Neuronal stem cell (in vitro differentiated cells): ENCODE measurements at regions not wholly inside any gene's neighbourhood (a gene's known extent, or its start where the extent isn't known, plus 50 kb on each side); places are given as distances from the start of the nearest gene placed in this dataset.
"Not testable (repeated sequence)": the region's sequence is repeated elsewhere in the genome, so short reads cannot be mapped to it uniquely, and the experiment has no call there.

Experiments used
- DNase-seq: peaks from one replicate; pipeline ENCODE4 v3.0.0-alpha.2; 2013; ENCODE audit warnings: low spot score
- H2AFZ ChIP-seq: one replicate; pipeline ENCODE4 v1.6.1; 2013; ENCODE audit warnings: mild to moderate bottlenecking, low read length, inconsistent platforms
- H2AK5ac ChIP-seq: 2 replicates; pipeline ENCODE4 v1.6.1; 2013; ENCODE audit warnings: low read depth, mild to moderate bottlenecking, inconsistent platforms, low read length, moderate library complexity, mixed read lengths
- H2BK120ac ChIP-seq: 2 replicates; pipeline ENCODE4 v1.6.1; 2013; ENCODE audit warnings: low read depth, mild to moderate bottlenecking, inconsistent platforms, low read length, moderate library complexity, mixed read lengths
- H2BK12ac ChIP-seq: one replicate; pipeline ENCODE4 v1.6.1; 2013; ENCODE audit warnings: low read length, inconsistent platforms
- H2BK15ac ChIP-seq: 2 replicates; pipeline ENCODE4 v1.6.1; 2013; ENCODE audit warnings: mild to moderate bottlenecking, low read length, inconsistent platforms, mixed read lengths
- H2BK5ac ChIP-seq: one replicate; pipeline ENCODE4 v1.6.1; 2013; ENCODE audit warnings: inconsistent platforms, mild to moderate bottlenecking, low read length, moderate library complexity
- H3K14ac ChIP-seq: one replicate; pipeline ENCODE4 v1.6.1; 2013; ENCODE audit warnings: low read length, inconsistent platforms
- H3K18ac ChIP-seq: 2 replicates; pipeline ENCODE4 v1.6.1; 2013; ENCODE audit warnings: low read length, inconsistent platforms
- H3K23ac ChIP-seq: 2 replicates; pipeline ENCODE4 v1.6.1; 2013; ENCODE audit warnings: low read depth, mild to moderate bottlenecking, mixed read lengths, low read length, inconsistent platforms; ENCODE audit not compliant: poor library complexity
- H3K27ac ChIP-seq: replicated peaks from 3 replicates; pipeline ENCODE4 v1.5.1; 2013; ENCODE audit warnings: low read length, inconsistent platforms
- H3K27me3 ChIP-seq, 3 experiments: 2 replicates each; pipeline ENCODE4 v1.6.1; 2013; ENCODE audit warnings: low read length in 3 of 3, mild to moderate bottlenecking in 2 of 3, inconsistent platforms in 1 of 3, low read depth in 1 of 3, mixed read lengths in 1 of 3, moderate library complexity in 1 of 3; ENCODE audit not compliant: control insufficient read depth in 3 of 3, insufficient read depth in 3 of 3
- H3K36me3 ChIP-seq, 2 donors: replicated peaks in 1 of 2; 2 replicates each; pipeline ENCODE4 v1.6.1; 2013; ENCODE audit warnings: low read length in 2 of 2; ENCODE audit not compliant: control insufficient read depth in 2 of 2, insufficient read depth in 2 of 2
- H3K4ac ChIP-seq: 2 replicates; pipeline ENCODE4 v1.6.1; 2013; ENCODE audit warnings: inconsistent platforms, mild to moderate bottlenecking, low read length, moderate library complexity
- H3K4me1 ChIP-seq, 2 donors: 1 replicate in 1 of 2; 2 replicates in 1 of 2; pipeline ENCODE4 v1.6.1; 2013; ENCODE audit warnings: low read length in 2 of 2, low read depth in 1 of 2; ENCODE audit not compliant: control insufficient read depth in 2 of 2, insufficient read depth in 1 of 2
- H3K4me2 ChIP-seq: one replicate; pipeline ENCODE4 v1.6.1; 2013; ENCODE audit warnings: mild to moderate bottlenecking, low read length, inconsistent platforms; ENCODE audit not compliant: insufficient read depth, poor library complexity, severe bottlenecking
- H3K4me3 ChIP-seq, 2 donors: 2 replicates each; pipeline ENCODE4 v1.5.1; 2013; ENCODE audit warnings: low read length in 2 of 2, mild to moderate bottlenecking in 2 of 2, inconsistent platforms in 1 of 2, moderate library complexity in 1 of 2
- H3K79me1 ChIP-seq: one replicate; pipeline ENCODE4 v1.6.1; 2013; ENCODE audit warnings: low read depth, mild to moderate bottlenecking, inconsistent platforms, low read length, moderate library complexity
- H3K9ac ChIP-seq: one replicate; pipeline ENCODE4 v1.6.1; 2013; ENCODE audit warnings: mild to moderate bottlenecking, low read depth, low read length, inconsistent platforms; ENCODE audit not compliant: poor library complexity
- H3K9me3 ChIP-seq, 2 donors: replicated peaks in 1 of 2; 2 replicates each; pipeline versions ENCODE3 to v1.6.1; 2013; ENCODE audit warnings: low read length in 2 of 2, mild to moderate bottlenecking in 2 of 2, inconsistent platforms in 1 of 2, low read depth in 1 of 2, mixed read lengths in 1 of 2, moderate library complexity in 1 of 2; ENCODE audit not compliant: control insufficient read depth in 2 of 2, insufficient read depth in 1 of 2
- H4K8ac ChIP-seq: one replicate; pipeline ENCODE4 v1.6.1; 2013; ENCODE audit warnings: low read depth, mild to moderate bottlenecking, inconsistent platforms, low read length, moderate library complexity
- H4K91ac ChIP-seq: one replicate; pipeline ENCODE4 v1.6.1; 2013; ENCODE audit warnings: low read length, low read depth, mild to moderate bottlenecking, inconsistent platforms; ENCODE audit not compliant: poor library complexity
- WGBS, 2 donors: extraction: QIAGEN DNeasy Blood & Tissue Kit; methylation state at CpG; one replicate each; pipeline ENCODE4 v1.1.7; 2013; ENCODE audit warnings: missing lambda C conversion rate in 2 of 2, mixed read lengths in 1 of 2; ENCODE audit not compliant: insufficient read length in 2 of 2, insufficient replicate concordance in 1 of 2; ENCODE audit errors: extremely low coverage in 2 of 2; 5-methylcytosine and 5-hydroxymethylcytosine counted together

DNA sequence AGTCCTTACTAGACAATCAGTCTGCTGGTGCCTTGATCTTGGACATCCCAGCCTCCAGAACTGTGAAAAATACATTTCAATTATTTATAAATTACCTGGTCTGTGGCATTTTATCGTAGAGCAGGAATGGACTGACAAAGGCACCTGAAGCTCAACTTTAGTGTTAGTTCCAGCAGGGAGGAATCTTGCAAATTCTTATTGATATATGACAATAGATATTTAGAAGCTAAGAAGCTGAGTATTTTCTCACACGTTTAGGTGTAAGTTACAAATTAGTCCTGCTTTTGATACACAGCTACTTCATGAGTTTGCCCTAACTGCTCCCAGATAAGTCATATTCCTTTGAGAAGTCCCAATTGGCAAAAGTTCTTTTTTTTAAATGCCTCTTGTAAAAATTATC lies 138.0 kb upstream of the ZNF217 start:
- H3K23ac ChIP-seq = no peak overlapping the region
- H3K4me1 ChIP-seq = peaks cover 3 to 13% of the 10 kb centered on the region in 2 donors
- no peak overlapping the region for H3K9ac ChIP-seq
- no peak overlapping the region for H3K27ac ChIP-seq
- no peak overlapping the region for H4K91ac ChIP-seq
- WGBS, 2 donors = no CpG with 5 or more reads among the region's 2 CpGs
- no peak overlapping the region for H3K4me3 ChIP-seq
- H3K14ac ChIP-seq = no peak overlapping the region
- no peaks in the 10 kb centered on the region for H3K79me1 ChIP-seq
- H4K8ac ChIP-seq = no peak overlapping the region
- H2BK5ac ChIP-seq = no peak overlapping the region
- no peaks in the 10 kb centered on the region for H3K36me3 ChIP-seq
- H3K4ac ChIP-seq = no peak overlapping the region
- H3K4me2 ChIP-seq = no peak overlapping the region
- H2AFZ ChIP-seq = no peak overlapping the region
- H2BK120ac ChIP-seq = no peak overlapping the region
- no peak overlapping the region for H3K18ac ChIP-seq
- H2AK5ac ChIP-seq = no peak overlapping the region
- H3K27me3 ChIP-seq = no peaks in the 10 kb centered on the region
- no peak for DNase-seq
- H2BK12ac ChIP-seq = no peak overlapping the region
- no peaks in the 10 kb centered on the region for H3K9me3 ChIP-seq
- no peak overlapping the region for H2BK15ac ChIP-seq

DNA sequence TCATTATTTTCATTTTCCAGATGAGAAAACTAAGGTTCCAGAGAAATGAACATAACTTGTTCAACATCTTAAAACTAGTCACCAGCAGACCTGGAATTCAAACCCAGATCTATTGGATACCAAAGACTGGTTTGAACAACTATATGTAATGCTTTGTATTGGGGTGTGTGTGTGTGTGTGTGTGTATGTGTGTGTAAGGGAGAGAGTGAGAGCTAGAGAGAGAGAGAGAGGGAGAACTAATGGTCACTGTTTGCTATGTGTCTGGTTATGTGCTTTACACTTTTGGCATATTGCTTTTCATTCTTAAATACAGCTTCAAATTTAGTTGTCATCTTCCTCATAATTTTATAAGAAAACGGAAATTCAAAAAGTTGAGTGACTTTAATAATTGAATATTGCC lies 134.7 kb upstream of the ZNF217 start:
- H2AFZ ChIP-seq = no peak overlapping the region
- H3K27ac ChIP-seq = no peak overlapping the region
- H3K9ac ChIP-seq = no peak overlapping the region
- no peak overlapping the region for H2BK15ac ChIP-seq
- no peaks in the 10 kb centered on the region for H3K27me3 ChIP-seq
- H3K4ac ChIP-seq = no peak overlapping the region
- no peaks in the 10 kb centered on the region for H3K9me3 ChIP-seq
- H3K4me1 ChIP-seq = peaks cover 0 to 3% of the 10 kb centered on the region in 2 donors
- H3K14ac ChIP-seq = no peak overlapping the region
- peaks cover 3% of the 10 kb centered on the region for H3K79me1 ChIP-seq
- no peak overlapping the region for H3K18ac ChIP-seq
- no peak overlapping the region for H2BK120ac ChIP-seq
- no peak for DNase-seq
- no peak overlapping the region for H4K91ac ChIP-seq
- H4K8ac ChIP-seq = no peak overlapping the region
- no peak overlapping the region for H3K4me3 ChIP-seq
- WGBS, 2 donors = no CpG with 5 or more reads among the region's 1 CpG
- no peak overlapping the region for H2AK5ac ChIP-seq
- H2BK12ac ChIP-seq = no peak overlapping the region
- no peak overlapping the region for H3K23ac ChIP-seq
- no peaks in the 10 kb centered on the region for H3K36me3 ChIP-seq
- H3K4me2 ChIP-seq = no peak overlapping the region
- no peak overlapping the region for H2BK5ac ChIP-seq

DNA sequence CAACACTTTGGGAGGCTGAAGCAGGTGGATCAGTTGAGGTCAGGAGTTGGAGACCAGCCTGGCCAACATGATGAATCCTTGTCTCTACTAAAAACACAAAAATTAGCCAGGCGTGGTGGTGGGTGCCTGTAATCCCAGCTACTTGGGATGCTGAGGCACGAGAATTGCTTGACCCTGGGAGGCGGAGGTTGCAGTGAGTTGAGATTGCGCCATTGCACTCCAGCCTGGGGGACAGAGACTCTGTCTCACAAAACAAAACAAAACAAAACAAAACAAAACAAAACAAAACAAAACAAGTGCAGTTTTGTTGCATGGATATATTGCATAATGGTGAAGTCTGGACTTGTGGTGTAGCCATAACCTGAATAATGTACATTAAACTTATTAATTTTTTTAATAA lies 133.6 kb upstream of the ZNF217 start:
- H3K27ac ChIP-seq, H3K4ac ChIP-seq, H3K14ac ChIP-seq, H3K36me3 ChIP-seq, H2BK12ac ChIP-seq, H3K27me3 ChIP-seq, H4K8ac ChIP-seq, H3K9me3 ChIP-seq, DNase-seq, H3K23ac ChIP-seq, H3K9ac ChIP-seq, H2AFZ ChIP-seq, H2AK5ac ChIP-seq, H4K91ac ChIP-seq, H3K4me2 ChIP-seq, H2BK15ac ChIP-seq, H2BK120ac ChIP-seq, H2BK5ac ChIP-seq, H3K4me1 ChIP-seq, H3K18ac ChIP-seq, H3K79me1 ChIP-seq, H3K4me3 ChIP-seq: not testable (repeated sequence)
- no CpG with 5 or more reads among the region's 4 CpGs for WGBS, 2 donors

DNA sequence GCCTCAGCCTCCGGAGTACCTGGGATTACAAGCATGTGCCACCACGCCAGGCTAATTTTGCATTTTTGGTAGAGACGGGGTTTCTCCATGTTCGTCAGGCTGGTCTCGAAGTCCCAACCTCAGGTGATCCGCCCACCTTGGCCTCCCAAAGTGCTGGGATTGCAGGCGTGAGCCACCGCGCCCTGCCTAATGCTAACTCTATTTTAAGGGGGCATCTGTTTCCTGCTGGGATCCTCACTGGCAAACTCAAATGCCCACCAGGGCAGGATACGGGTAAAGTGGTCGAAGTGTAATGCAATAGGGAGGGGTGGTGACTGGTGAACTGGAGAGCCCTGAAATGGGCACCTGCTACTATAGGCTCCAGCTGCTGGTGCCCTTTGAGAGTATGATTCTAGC lies 131.9 kb upstream of the ZNF217 start:
- Histone ChIP-seq H3K14ac (peak overlapping the region; percentile 38), H2BK120ac (no peak overlapping the region), H2BK12ac (no peak overlapping the region), H3K27me3 (no peaks in the 10 kb centered on the region), H4K8ac (no peak overlapping the region), H2BK5ac (no peak overlapping the region), H3K9me3 (no peaks in the 10 kb centered on the region), H3K4me2 (no peak overlapping the region), H3K36me3 (no peaks in the 10 kb centered on the region), H3K4ac (no peak overlapping the region), H3K9ac (no peak overlapping the region), H2BK15ac (no peak overlapping the region), H3K23ac (no peak overlapping the region), H3K18ac (peak overlapping the region; percentile 48), H4K91ac (no peak overlapping the region), H2AK5ac (no peak overlapping the region), H3K4me1 (peaks cover 0 to 3% of the 10 kb centered on the region in 2 donors), H3K27ac (no peak overlapping the region), H3K4me3 (no peak overlapping the region), H2AFZ (no peak overlapping the region), H3K79me1 (peaks cover 3% of the 10 kb centered on the region)
- no peak for DNase-seq
- no CpG with 5 or more reads among the region's 11 CpGs for WGBS, 2 donors
